ENCODE measurements at regions not wholly inside any gene's neighbourhood (a gene's known extent, or its start where the extent isn't known, plus 50 kb on each side); places are given as distances from the start of the nearest gene placed in this dataset.

DNA sequence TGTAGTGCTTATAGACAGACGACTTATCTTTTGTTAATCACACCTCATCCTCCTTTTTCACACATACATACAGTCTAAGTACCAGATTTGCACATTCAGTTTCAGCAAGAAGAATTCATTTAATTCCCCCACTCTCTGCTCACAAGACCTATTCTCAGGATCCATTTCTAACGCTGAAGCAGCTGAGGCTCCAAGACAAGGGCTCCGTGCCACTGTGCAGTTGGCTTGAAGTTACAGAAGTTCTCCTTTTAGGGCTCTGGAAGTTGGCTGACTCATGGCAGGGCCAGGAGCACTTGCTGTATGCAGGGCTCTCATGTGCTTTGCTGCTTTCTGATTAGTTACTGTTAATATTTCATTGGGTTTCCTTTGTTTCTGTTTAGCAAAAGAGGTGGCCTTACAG, 1566.9 kb upstream of the TMEM132C start:
- H3K4me3 ChIP-seq (ENCODE audit: low read depth, low read length): no peak overlapping the region
- DNase-seq (ENCODE audit: low read depth): no peak
- TF ChIP-seq, protein P1, sequence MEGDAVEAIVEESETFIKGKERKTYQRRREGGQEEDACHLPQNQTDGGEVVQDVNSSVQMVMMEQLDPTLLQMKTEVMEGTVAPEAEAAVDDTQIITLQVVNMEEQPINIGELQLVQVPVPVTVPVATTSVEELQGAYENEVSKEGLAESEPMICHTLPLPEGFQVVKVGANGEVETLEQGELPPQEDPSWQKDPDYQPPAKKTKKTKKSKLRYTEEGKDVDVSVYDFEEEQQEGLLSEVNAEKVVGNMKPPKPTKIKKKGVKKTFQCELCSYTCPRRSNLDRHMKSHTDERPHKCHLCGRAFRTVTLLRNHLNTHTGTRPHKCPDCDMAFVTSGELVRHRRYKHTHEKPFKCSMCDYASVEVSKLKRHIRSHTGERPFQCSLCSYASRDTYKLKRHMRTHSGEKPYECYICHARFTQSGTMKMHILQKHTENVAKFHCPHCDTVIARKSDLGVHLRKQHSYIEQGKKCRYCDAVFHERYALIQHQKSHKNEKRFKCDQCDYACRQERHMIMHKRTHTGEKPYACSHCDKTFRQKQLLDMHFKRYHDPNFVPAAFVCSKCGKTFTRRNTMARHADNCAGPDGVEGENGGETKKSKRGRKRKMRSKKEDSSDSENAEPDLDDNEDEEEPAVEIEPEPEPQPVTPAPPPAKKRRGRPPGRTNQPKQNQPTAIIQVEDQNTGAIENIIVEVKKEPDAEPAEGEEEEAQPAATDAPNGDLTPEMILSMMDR (conservative IDR thresholded peaks at IDR 0.05; ENCODE audit: low read depth, low read length): no peak

DNA sequence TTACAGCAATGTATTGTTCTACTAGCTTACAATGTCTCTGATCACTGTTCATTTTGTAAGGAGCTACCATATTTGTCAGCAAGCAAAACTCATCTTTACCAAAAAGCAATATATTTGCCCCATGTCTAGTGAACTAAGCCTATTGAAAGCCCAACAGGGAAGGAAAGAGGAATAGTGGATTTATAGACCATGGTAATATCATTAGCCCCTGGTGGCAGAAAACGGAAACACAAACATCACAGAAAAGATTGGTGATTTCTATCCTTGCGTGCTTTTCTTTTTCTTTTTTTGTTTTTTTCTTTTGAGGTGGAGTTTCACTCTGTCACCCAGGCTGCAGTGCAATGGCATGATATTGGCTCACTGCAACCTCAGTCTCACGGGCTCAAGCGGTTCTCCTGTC, 1562.4 kb upstream of the TMEM132C start:
- TF ChIP-seq, protein P1 (conservative IDR thresholded peaks at IDR 0.05; ENCODE audit: low read depth, low read length): no peak
- DNase-seq (ENCODE audit: low read depth): no peak
- no peak overlapping the region for H3K4me3 ChIP-seq (ENCODE audit: low read depth, low read length)

DNA sequence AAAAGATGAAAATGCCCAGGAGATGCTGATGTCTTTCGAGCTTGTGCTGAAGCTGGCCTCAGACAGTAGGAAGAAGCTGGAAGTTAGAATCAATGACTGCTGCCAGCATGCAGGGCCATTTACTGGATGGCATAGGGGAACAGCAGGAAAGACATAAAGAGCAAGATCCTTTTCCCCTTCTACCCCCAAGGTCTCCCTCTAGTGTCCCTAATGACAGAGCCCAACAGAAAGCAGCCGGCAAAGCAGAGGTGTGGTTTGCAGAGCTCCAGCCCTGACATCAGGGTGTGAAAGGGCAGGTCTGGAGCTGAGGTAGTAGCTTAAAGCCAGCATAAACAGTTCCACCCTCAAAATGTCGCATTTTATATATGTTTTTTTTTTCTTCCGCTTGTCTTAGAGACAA, 1560.7 kb upstream of the TMEM132C start:
- no peak for DNase-seq (ENCODE audit: low read depth)
- H3K4me3 ChIP-seq (ENCODE audit: low read depth, low read length): no peak overlapping the region
- TF ChIP-seq, protein P1 (conservative IDR thresholded peaks at IDR 0.05; ENCODE audit: low read depth, low read length): no peak

DNA sequence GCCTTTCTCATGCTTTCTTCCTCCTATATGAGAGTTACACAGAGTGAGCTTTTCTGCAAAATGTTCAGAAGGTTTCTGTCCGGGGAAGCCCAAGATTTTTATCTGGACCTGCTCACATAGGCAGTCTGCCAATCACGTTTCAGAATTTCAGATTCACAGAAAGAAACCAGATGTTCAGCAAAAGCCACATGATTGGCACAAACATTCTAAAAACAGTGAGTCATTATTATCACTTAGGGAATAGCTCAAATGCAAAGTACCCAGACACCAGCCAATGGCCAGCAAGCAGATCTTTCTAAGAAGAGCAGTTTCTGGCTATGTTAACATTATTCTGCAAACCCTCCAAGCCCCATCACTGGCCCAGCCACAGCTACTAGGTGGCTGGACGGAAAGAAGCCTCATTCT, 1558.5 kb upstream of the TMEM132C start:
- H3K4me3 ChIP-seq (ENCODE audit: low read depth, low read length): no peak overlapping the region
- no peak for DNase-seq (ENCODE audit: low read depth)
- TF ChIP-seq, protein P1 (conservative IDR thresholded peaks at IDR 0.05; ENCODE audit: low read depth, low read length): no peak

DNA sequence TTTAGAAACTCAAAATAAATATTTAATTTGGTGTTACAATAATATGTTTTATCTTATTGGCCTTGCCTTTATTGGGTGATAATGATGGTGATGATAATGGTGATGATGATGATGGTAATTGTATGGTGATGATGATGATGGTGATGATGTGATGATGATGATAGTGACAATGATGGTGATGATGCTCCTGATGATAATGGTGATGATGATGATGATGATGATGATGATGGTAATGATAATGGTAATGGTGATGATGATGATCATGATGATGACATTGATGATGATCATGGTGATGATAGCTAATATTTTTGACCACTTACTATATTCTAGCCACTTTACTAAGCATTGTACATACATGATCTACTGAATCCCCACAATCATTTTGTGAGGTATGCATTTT, 1548.6 kb upstream of the TMEM132C start:
- DNase-seq (ENCODE audit: low read depth): no peak
- TF ChIP-seq, protein P1 (conservative IDR thresholded peaks at IDR 0.05; ENCODE audit: low read depth, low read length): no peak
- H3K4me3 ChIP-seq (ENCODE audit: low read depth, low read length): no peak overlapping the region

DNA sequence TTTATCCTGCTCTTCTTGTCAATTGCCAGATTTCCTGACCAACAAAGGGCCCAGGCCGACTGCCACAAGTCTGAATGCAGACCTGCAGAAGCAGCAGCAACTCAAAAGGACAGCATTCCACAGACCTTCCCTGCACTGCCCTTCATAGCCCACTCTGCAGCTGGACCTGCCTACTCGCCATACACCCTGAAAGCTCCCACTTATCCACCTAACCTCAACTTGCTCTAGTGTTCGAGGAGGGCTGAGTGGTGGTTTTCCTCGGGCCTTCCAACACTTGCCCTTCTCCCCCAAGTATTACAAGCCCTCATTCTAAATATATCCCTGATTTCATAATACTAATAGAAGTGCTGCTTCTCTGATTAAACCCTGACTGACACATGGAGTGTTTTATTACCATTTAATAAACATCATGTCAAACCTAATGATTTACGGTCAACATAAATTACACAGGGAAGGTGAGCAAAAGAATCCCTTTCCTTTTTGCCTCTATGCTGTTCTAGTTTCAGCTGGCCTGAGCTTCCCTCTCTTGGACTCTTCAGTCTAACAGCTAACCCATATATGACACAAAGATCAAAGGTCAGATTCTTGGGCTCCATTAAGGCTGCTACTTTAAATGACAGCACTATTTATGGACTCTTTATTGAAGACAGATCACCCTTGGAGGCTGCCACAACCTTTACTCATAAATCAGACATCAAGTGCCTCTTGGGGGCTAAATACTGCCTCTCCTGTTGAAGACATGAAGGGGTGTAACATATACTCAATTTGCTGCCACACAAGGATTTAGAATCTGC, 1546.9 kb upstream of the TMEM132C start:
- no peak for DNase-seq (ENCODE audit: low read depth)
- TF ChIP-seq, protein P1 (conservative IDR thresholded peaks at IDR 0.05; ENCODE audit: low read depth, low read length): no peak
- no peak overlapping the region for H3K4me3 ChIP-seq (ENCODE audit: low read depth, low read length)
